GM21367 (cell line): ENCODE measurements at regions not wholly inside any gene's neighbourhood (a gene's known extent, or its start where the extent isn't known, plus 50 kb on each side); places are given as distances from the start of the nearest gene placed in this dataset.
"Not testable (repeated sequence)": the region's sequence is repeated elsewhere in the genome, so short reads cannot be mapped to it uniquely, and the experiment has no call there.

Experiments used
- ATAC-seq: cut with Tn5 transposase; IDR thresholded peaks from one replicate; pipeline ENCODE4 v1.9.1; 2021; ENCODE audit not compliant: unreplicated experiment

DNA sequence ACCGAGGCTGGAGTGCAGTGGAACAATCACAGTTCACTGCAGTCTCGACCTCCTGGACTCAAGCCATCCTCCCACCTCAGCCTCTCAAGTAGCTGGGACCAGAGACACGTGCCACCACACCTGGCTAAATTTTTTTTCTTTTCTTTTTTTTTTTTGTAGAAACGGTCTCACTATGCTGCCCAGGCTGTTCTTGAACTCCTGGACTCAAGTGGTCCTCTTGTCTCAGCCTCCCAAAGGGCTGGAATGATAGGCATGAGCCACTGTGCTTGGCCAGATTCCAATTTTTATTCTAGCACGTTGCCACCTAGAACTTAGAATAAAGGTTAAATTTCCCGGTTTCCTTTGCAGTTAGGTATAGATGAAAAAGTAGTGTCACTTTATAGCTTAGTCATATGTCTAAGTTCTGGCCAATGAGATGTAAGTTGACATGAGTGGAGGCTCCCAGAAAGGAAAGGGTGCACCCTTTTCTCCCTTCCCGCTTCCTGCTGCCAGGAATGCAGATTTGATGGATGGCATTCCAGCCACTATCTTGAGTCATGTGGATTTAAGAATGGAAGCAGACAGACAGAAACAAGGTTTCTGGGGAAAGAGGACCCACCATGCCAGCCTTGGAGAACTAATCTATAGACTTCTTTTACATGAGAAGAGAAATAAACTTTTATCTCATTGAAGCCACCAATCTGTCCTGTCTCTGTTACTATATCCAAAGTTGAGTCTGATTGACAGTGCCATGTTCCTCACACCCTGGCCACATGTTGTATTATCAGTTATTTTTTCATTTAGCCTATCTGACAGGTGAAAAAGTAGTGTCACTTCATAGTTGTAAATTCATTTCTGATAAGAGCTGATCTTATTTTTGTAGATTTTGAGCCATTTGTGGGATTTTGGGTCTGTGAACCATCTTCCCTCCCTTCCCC lies 60.6 kb upstream of the NCOA3 start:
- no peak for ATAC-seq

DNA sequence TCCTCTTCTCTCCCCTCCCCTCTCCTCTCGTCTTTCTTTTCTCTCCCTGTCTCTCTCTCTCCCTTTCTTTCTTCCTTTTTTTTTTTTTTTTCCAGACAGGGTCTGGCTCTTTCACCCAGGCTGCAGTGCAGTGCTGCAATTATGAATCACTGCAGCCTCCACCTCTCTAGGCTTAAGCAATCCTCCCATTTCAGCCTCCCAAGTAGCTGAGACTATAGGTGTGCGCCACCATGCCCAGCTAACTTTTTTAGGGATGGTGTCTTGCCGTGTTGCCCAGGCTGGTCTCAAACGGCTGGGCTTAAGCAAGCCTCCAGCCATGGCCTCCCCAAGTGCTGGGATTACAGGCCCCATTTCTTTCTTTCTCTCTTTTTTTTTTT lies 59.9 kb upstream of the NCOA3 start:
- ATAC-seq, result no peak

- ATAC-seq, result not testable (repeated sequence)
Measured at GRCh38 chr20:47443060-47443459, 58.6 kb upstream of the NCOA3 start.

- ATAC-seq, result no peak
Measured at GRCh38 chr20:47444584-47444983, 57.1 kb upstream of the NCOA3 start.

GRCh38 chr20:47445291-47445690 lies 56.4 kb upstream of the NCOA3 start:
- no peak for ATAC-seq

DNA sequence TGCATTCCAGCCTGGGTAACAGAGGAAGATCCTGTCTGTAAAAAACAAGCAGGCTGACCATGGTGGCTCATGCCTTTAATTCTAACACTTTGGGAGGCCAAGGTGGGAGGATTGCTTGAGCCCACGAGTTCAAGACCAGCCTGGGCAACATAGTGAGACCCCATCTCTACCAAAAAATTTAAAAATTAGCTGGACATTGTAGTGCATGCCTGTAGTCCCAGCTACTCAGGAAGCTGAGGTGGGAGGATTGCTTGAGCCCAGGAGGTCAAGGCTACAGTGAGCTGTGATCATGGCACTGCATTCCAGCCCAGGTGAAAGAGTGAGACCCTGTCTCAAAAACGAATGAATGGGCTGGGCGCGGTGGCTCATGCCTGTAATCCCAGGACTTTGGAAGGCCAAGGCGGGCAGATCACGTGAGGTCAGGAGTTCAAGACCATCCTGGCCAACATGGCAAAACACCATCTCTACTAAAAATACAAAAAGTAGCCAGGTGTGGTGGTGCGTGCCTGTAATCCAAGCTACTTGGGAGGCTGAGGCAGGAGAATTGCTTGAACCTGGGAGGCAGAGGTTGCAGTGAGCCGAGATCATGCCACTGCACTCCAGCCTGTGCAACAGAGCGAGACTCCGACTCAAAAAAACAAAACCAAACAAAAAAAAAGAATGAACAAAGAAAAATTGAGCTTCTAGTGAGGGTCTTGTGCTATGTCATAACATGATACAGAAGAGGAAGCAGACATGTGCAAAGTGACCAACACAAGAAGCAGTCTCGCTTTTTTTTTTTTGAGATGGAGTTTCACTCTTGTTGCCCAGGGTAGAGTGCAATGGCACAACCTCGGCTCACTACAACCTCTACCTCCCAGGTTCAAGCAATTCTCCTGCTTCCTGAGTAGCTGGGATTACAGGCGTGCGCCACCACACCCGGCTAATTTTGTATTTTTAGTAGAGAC lies 54.1 kb upstream of the NCOA3 start:
- ATAC-seq, result not testable (repeated sequence)

DNA sequence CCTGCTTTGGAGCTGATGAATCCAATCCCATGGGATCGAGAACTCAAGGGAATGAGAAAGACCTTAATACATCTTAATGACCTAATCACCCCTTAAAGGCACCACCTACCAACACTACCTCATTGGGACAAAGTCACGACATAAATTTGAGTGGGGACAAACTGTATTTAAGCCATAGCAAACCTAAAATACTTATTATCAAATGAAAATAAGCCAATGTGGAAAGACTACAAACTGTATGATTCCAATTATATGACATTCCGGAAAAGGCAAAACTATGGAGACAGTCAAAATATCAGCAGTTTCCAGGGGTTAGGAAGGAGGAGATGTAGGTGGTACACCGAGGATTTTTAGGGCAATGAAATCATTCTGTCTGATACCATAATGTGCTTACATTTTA lies 53.3 kb upstream of the NCOA3 start:
- no peak for ATAC-seq

DNA sequence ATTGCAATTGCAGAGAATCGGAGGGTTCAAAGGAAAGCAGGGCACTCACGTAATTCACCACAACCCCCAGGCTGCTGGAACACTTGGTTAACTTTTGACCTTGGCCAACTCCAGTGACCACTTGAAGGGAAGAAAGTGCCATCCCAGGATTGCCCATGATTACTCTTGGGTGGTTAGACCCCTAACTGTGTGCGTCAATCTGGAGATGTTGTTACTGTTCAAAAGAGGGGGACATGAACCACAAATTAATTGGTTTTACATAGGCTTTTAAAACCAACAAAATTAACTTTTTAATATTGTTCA lies 50.1 kb upstream of the NCOA3 start:
- no peak for ATAC-seq
